ENCODE measurements at regions not wholly inside any gene's neighbourhood (a gene's known extent, or its start where the extent isn't known, plus 50 kb on each side); places are given as distances from the start of the nearest gene placed in this dataset.
"Not testable (repeated sequence)": the region's sequence is repeated elsewhere in the genome, so short reads cannot be mapped to it uniquely, and the experiment has no call there.

- no peak for DNase-seq (ENCODE audit: low read depth)
These were observed 150.5 kb upstream of the THUMPD2 start for GRCh38 chr2:39929531-39929930.

GRCh38 chr2:39925312-39925711, 146.3 kb upstream of the THUMPD2 start:
- no peak for DNase-seq (ENCODE audit: low read depth)

- no peak for DNase-seq (ENCODE audit: low read depth)
These were observed 144.4 kb upstream of the THUMPD2 start for GRCh38 chr2:39923455-39923854.

- DNase-seq (ENCODE audit: low read depth) = no peak
These were observed 143.8 kb upstream of the THUMPD2 start for GRCh38 chr2:39922679-39923405.

GRCh38 chr2:39920307-39920801, 141.3 kb upstream of the THUMPD2 start:
- DNase-seq (ENCODE audit: low read depth) = no peak

DNA sequence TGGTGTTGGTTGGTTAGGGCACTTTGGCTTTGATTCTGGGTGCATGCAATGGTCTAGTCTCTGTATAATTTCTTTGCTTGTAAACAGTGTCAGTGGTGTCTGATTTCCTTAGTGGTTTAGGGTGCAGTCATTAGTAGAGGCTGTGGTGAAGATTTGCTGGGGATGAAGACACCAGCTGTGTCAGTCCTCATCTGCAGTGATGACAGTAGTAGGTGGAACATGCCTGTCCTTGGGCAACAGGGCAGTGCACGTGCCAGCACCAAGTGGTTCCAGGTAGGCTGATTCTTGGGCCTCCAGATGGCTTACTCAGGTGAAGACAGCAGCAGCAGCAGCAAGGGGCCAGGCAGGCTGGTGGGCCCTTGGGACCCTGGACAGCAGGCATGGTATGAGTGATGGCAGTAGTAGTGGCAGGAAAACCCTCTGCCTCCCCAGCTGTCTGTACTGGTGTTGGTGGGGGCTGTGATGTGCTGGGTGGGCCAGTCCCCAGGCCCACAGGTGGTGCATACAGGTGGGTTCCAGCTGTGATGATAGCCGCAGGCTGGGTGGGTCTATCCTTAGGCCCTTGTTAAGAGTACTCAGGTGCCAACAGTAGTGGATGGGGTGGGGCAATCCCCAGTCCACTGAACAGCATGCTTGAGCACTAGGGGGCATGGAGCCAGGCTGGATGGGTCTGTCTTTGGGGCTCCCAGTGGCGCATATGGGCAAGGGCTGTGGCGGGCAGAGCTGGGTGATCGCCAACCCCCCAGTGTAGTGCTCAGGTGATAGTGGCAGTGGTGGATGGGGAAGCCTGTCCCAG, 140.7 kb upstream of the THUMPD2 start:
- no peak for DNase-seq (ENCODE audit: low read depth)

DNA sequence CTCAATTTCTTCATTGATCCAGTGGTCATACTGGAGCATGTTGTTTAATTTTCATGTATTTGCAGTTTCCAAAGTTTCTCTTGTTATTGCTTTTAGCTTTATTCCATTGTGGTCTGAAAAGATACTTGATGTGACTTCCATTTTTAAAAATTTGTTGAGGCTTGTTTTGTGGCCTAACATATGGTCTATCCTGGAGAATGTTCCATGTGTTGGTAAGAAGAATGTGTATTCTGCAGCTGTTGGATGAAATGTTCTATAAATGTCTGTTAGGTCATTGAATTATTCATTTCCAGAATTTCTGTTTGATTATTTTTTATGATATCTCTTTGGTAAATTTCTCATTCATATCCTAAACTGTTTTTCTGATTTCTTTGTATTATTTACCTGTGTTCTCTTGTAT, 139.8 kb upstream of the THUMPD2 start:
- DNase-seq (ENCODE audit: low read depth) = no peak

DNA sequence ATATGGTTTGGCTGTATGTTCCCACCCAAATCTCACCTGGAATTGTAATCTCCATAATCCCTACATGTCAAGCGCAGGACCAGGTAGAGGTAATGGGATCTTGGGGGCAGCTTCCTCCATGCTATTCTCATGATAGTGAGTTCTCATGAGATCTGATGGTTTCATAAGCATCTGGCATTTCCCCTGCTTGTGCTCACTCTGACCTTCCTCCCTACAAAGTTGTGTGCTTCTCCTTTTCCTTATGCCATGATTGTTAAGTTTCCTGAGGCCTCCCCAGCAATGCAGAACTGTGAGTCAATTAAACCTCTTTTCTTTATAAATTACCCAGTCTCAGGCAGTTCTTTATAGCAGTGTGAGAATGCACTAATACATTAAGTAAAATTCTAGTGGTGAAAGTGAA, 138.3 kb upstream of the THUMPD2 start:
- not testable (repeated sequence) for DNase-seq (ENCODE audit: low read depth)

DNA sequence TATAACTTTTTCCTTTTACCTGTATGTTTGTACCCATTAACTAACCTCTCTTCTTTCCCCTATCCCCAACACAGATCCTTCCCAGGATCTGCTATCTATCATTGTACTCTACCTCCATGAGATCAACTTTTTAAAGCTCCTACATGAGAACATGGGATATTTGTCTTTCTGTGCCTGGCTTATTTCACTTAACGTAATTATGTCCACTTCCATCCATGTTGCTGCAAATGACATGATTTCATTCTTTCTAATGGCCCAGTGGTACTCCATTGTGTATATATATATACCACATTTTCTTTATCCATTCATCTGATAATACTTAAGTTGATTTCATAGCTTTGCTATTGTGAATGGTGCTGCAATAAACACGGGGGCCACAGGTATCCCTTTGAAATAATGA, 135.9 kb upstream of the THUMPD2 start:
- DNase-seq (ENCODE audit: low read depth) = no peak

- DNase-seq (ENCODE audit: low read depth) = peak; percentile 74
These were observed 134.8 kb upstream of the THUMPD2 start for GRCh38 chr2:39913648-39914461.

GRCh38 chr2:39902103-39902502, 123.0 kb upstream of the THUMPD2 start:
- peak; percentile 36 for DNase-seq (ENCODE audit: low read depth)

DNA sequence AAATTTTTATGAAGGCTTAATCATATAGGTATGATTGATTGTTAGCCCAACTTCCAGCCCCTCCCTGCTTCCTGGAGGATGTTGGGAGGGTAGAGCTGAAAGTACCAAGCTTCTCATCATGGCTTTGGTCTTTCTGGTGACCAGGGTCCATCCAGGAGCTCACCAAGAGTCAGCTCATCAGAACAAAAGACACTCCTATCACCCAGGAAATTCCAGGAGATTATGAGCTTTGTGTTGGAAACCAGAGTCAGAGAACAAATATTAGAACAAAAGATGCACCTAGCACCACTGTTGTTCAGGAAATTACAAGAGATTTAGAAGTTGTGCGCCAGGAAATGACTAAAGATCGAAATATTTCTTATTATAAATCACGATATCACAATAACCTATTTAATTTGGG, 119.9 kb upstream of the THUMPD2 start:
- no peak for DNase-seq (ENCODE audit: low read depth)

DNA sequence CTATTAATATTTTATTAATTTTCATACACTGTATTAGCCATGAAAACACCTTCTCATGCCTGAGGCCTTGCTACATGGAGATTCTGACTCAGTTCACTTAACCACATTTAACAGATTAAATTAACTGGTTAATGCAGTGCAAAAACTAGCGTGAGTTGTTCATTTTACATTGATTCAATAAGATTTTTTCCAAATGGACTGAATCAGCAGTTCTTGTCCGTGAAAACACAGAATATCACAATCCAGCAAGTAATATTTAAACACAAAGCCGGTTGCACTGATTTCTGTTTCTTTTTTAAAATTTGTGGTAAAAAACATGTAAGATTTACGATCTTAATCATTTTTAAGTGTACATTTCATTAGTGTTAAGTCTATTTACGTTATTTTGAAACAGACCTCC, 118.2 kb upstream of the THUMPD2 start:
- no peak for DNase-seq (ENCODE audit: low read depth)

DNA sequence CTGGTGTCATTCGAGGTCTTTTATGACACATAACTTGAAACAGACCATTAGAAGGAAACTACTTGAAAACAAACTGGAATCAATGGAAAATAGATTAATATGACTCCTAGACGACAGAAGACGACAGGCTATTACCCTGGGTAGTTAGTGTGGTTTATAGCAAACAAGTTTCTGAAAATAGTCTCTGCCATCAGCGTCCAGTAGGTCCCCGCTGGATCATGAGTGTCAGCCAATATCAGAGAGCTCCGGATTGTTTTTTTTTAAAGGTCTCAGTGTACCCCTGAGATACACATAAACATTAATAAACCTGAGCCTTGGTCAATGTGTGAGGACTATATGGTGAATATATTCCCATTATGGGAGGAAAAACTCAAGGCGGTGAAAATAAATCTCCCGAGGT, 115.0 kb upstream of the THUMPD2 start:
- no peak for DNase-seq (ENCODE audit: low read depth)

DNA sequence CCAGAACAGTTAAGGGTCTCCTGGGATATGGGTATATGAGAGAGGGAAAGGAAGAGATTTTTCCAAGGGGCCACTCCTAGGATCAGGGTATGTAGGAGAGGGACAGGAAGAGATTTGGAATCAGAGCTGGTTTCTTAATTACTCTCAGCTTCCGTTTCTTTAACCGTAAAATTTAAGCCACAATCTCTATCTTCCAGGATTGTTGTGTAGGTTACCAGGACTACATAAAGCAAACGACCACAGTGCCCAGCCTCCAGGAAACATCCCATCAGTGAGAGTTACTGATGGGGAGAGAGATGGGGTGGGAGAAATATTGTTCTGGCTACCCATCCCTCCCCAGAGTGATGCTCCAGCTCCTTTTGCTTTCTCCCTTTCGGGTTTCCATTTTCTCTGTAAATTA, 114.6 kb upstream of the THUMPD2 start:
- no peak for DNase-seq (ENCODE audit: low read depth)

GRCh38 chr2:39881948-39882347, 102.9 kb upstream of the THUMPD2 start:
- DNase-seq (ENCODE audit: low read depth) = no peak

DNA sequence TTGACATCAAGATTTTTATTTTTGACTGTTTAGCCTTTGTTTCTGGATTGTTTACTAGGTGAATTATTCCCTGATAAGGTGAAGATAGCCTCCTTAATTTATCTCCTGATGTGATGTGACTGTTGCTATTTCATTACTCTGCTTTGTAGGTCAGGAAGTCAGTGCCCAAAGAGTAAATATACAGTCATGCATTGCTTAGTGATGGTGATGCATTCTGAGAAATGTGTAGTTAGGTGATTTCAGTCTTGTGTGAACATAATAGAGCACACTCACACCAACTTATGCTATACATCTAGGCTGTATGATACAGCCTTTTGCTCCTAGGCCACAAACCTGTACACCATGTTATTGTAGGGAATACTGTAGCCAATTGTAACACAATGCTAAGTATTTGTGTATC, 102.4 kb upstream of the THUMPD2 start:
- DNase-seq (ENCODE audit: low read depth) = no peak

DNA sequence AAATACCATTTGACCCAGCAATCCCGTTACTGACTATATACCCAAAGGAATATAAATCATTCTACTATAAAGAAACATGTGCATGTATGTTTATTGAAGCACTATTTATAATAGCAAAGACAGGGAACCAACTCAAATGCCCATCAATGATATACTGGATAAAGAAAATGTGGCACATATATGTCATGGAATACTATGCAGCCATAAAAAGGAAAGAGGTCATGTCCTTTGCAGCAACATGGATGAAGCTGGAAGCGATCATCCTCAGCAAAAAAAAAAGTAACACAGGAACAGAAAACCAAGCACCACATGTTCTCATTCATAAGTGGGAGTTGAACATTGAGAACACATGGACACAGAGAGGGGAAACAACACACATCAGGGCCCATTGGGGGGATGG, 99.9 kb upstream of the THUMPD2 start:
- not testable (repeated sequence) for DNase-seq (ENCODE audit: low read depth)

GRCh38 chr2:39875914-39876267, 96.8 kb upstream of the THUMPD2 start:
- no peak for DNase-seq (ENCODE audit: low read depth)

DNA sequence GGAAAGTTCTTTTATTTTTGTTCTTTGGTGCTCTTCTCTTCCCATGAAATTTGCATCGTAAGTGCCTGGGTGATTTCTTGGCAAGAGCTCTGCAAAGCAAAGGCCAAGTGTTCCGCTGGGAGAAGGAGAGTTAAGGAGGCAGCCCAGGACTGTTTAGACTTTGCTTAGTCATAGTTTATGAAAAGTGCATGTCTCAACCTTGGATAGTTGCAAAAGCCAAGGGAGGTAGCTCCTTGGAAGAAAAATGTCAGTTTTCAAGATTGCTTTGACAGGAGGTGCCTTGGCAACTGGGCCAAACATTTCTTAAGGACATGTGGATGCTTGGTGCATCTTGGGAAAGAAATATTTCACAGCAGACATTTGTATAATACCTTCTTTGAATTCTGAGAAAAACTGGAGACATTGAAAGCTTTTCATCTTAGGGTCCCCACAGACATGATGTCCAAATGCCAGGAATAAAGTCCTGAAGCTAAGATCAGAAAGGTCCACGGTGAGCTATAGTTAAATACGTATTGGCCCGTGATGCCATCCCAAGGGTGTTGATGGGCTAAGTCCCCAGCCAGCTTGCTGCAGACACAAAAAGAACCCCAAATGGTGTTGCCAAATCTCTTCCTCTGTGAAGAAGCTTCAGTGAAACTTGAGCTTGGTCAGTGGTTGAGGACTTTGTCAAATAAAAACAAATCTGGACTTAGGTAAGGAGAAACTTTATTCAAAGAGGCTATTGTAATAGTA, 96.3 kb upstream of the THUMPD2 start:
- DNase-seq (ENCODE audit: low read depth) = peak; percentile 91

- no peak for DNase-seq (ENCODE audit: low read depth)
These were observed 95.2 kb upstream of the THUMPD2 start for GRCh38 chr2:39874236-39874635.

DNA sequence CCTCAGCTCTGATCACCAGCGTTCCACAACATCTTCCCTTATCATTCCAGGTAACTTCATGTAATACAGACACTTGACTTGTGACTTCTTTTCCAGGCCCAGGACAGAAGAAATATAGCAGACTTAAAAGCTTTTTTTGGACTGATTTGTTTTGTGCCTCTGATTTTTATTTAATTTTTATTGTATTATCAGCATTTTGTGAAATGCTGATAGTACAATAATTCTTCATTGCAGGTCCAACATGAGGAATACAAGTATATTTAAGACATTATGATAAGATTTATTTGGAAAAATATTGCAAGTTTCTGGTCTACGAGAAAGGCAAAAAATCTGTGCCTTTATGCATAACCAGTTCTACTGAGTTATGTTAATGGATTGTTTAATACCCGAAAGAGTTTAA, 94.5 kb upstream of the THUMPD2 start:
- no peak for DNase-seq (ENCODE audit: low read depth)

Measured in GM04504 (cell line).